Activated CD4-positive, alpha-beta T cell treated with anti-CD3 and anti-CD28 coated beads, Interleukin-2, amount 50 U/mL, for 16 hours (primary cell): ENCODE measurements at regions not wholly inside any gene's neighbourhood (a gene's known extent, or its start where the extent isn't known, plus 50 kb on each side); places are given as distances from the start of the nearest gene placed in this dataset.

Experiments used
- DNase-seq: peaks from one replicate; pipeline ENCODE4 v3.0.0-alpha.2; 2020

- DNase-seq, result peak; percentile 66
Observed at GRCh38 chr6:90463359-90463758, 123.5 kb downstream of the MAP3K7 start.

- DNase-seq, result peak; percentile 35
Observed at GRCh38 chr6:90462102-90462501, 124.8 kb downstream of the MAP3K7 start.

- DNase-seq, result no peak
Observed at GRCh38 chr6:90461383-90461782, 125.5 kb downstream of the MAP3K7 start.

GRCh38 chr6:90460051-90460450 lies 126.8 kb downstream of the MAP3K7 start:
- DNase-seq, result peak; percentile 39

- no peak for DNase-seq
Observed at GRCh38 chr6:90459225-90459758, 127.6 kb downstream of the MAP3K7 start.

GRCh38 chr6:90458353-90459224 lies 128.3 kb downstream of the MAP3K7 start:
- peak; percentile 93 for DNase-seq

- DNase-seq, result no peak
Observed at GRCh38 chr6:90457867-90458259, 129.0 kb downstream of the MAP3K7 start.

GRCh38 chr6:90456997-90457866 lies 129.6 kb downstream of the MAP3K7 start:
- DNase-seq, result peak; percentile 44

- no peak for DNase-seq
Observed at GRCh38 chr6:90456001-90456400, 130.9 kb downstream of the MAP3K7 start.

- DNase-seq, result no peak
Observed at GRCh38 chr6:90454836-90455427, 131.9 kb downstream of the MAP3K7 start.

GRCh38 chr6:90450268-90450953 lies 136.5 kb downstream of the MAP3K7 start:
- DNase-seq, result no peak

GRCh38 chr6:90449311-90449710 lies 137.6 kb downstream of the MAP3K7 start:
- no peak for DNase-seq

GRCh38 chr6:90448836-90449235 lies 138.0 kb downstream of the MAP3K7 start:
- DNase-seq, result no peak

GRCh38 chr6:90446164-90446563 lies 140.7 kb downstream of the MAP3K7 start:
- no peak for DNase-seq

GRCh38 chr6:90445533-90446108 lies 141.3 kb downstream of the MAP3K7 start:
- no peak for DNase-seq

- no peak for DNase-seq
Observed at GRCh38 chr6:90444160-90444714, 142.6 kb downstream of the MAP3K7 start.

GRCh38 chr6:90442366-90442765 lies 144.5 kb downstream of the MAP3K7 start:
- DNase-seq, result no peak

- DNase-seq, result no peak
Observed at GRCh38 chr6:90440586-90441283, 144.1 kb upstream of the BACH2 start.

- no peak for DNase-seq
Observed at GRCh38 chr6:90439586-90439985, 142.9 kb upstream of the BACH2 start.

- no peak for DNase-seq
Observed at GRCh38 chr6:90436403-90436802, 139.8 kb upstream of the BACH2 start.

- no peak for DNase-seq
Observed at GRCh38 chr6:90435207-90435899, 138.7 kb upstream of the BACH2 start.
